Rectal smooth muscle tissue (tissue), 1 donor: ENCODE measurements at regions not wholly inside any gene's neighbourhood (a gene's known extent, or its start where the extent isn't known, plus 50 kb on each side); places are given as distances from the start of the nearest gene placed in this dataset.
"Not testable (repeated sequence)": the region's sequence is repeated elsewhere in the genome, so short reads cannot be mapped to it uniquely, and the experiment has no call there.

Experiments used
- H3K27ac ChIP-seq: one replicate; pipeline ENCODE4 v1.7.0; 2013; ENCODE audit warnings: low read depth, low read length, inconsistent platforms
- H3K27me3 ChIP-seq: one replicate; pipeline ENCODE4 v1.7.0; 2013; ENCODE audit warnings: low read length; ENCODE audit not compliant: control insufficient read depth, insufficient read depth
- H3K36me3 ChIP-seq: one replicate; pipeline ENCODE4 v1.7.0; 2013; ENCODE audit warnings: low read length; ENCODE audit not compliant: control insufficient read depth, insufficient read depth
- H3K4me1 ChIP-seq: one replicate; pipeline ENCODE4 v1.7.0; 2013; ENCODE audit warnings: low read length; ENCODE audit not compliant: control insufficient read depth, insufficient read depth
- H3K4me3 ChIP-seq: one replicate; pipeline ENCODE4 v1.7.0; 2013; ENCODE audit warnings: low read length
- H3K9ac ChIP-seq: one replicate; pipeline ENCODE4 v1.7.0; 2013; ENCODE audit warnings: low read length

DNA sequence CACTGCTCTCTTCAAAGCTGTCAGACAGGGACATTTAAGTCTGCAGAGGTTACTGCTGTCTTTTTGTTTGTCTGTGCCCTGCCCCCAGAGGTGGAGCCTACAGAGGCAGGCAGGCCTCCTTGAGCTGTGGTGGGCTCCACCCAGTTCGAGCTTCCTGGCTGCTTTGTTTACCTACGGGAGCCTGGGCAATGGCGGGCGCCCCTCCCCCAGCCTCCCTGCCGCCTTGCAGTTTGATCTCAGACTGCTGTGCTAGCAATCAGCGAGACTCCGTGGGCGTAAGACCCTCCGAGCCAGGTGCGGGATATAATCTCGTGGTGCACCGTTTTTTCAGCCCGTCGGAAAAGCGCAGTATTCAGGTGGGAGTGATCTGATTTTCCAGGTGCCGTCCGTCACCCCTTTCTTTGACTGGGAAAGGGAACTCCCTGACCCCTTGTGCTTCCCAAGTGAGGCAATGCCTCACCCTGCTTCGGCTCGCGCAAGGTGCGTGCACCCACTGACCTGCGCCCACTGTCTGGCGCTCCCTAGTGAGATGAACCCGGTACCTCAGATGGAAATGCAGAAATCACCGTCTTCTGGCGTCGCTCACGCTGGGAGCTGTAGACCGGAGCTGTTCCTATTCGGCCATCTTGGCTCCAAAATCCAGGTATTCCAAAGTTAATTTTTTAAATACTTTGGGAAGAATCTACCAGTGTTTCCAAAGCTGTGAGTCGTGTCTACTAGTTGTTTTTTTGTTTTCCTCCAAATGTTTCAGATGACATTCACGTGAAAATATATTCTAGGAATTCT is 448.5 kb upstream of the FOXG1 start:
- H3K36me3 ChIP-seq, H3K4me1 ChIP-seq, H3K27ac ChIP-seq, H3K27me3 ChIP-seq, H3K4me3 ChIP-seq, H3K9ac ChIP-seq: not testable (repeated sequence)

DNA sequence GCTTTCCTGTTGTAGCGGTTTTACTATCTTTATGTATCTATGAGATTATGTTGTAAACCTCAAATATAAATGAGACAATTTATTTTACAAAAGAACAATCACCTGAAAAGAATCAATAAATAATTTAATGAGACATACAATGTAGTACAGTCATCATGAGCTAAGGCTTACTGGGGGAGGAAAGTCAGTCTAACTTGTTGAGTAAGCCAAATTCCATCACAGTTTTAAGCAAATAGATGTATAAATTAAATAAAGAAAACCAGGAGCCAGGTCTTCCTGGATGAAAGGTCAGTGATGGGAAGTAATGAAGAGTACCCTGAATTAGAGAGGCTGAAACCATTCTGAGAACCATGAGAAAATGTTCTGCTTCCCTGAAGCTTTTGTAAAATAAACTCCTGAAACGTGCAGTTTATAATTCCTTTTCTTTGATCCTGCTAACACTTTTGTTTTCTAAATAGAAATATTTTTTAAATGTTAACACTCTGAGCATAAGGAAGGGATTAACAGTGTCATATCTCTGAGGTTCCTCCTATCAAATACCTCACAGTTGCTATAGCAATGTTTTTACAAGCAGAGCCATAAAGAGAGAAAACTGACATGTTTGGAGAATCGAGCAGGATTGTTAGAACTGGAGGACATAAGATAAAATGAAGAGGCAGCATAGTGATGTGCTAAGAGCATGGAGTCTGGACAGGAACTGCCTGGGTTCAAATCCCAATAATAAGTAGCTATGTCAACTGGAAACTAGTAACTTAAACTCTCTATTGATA is 444.9 kb upstream of the FOXG1 start:
- H3K36me3 ChIP-seq = no peaks in the 10 kb centered on the region
- no peak overlapping the region for H3K27ac ChIP-seq
- no peak overlapping the region for H3K4me3 ChIP-seq
- no peaks in the 10 kb centered on the region for H3K27me3 ChIP-seq
- H3K9ac ChIP-seq = no peak overlapping the region
- no peaks in the 10 kb centered on the region for H3K4me1 ChIP-seq

DNA sequence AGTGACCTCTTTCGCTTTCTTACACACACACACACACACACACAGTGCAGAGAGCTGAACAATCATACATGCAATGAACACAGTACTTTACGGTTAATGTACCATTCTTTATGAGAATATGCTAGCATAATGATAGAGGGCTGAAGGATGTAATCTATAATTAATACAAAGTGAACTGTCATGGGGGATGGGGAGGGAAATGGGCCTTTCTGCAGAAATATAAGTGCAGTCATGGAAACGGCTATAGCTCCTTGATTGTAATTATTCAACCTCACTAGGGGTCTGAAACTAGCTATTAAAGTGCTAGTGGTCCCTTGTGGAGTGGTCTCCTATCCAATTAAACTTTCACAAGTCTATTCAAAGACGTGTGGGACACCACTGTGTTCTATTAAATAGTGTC is 443.2 kb upstream of the FOXG1 start:
- H3K27me3 ChIP-seq = no peaks in the 10 kb centered on the region
- H3K4me1 ChIP-seq = no peaks in the 10 kb centered on the region
- no peak overlapping the region for H3K4me3 ChIP-seq
- no peak overlapping the region for H3K9ac ChIP-seq
- H3K27ac ChIP-seq = no peak overlapping the region
- H3K36me3 ChIP-seq = no peaks in the 10 kb centered on the region

DNA sequence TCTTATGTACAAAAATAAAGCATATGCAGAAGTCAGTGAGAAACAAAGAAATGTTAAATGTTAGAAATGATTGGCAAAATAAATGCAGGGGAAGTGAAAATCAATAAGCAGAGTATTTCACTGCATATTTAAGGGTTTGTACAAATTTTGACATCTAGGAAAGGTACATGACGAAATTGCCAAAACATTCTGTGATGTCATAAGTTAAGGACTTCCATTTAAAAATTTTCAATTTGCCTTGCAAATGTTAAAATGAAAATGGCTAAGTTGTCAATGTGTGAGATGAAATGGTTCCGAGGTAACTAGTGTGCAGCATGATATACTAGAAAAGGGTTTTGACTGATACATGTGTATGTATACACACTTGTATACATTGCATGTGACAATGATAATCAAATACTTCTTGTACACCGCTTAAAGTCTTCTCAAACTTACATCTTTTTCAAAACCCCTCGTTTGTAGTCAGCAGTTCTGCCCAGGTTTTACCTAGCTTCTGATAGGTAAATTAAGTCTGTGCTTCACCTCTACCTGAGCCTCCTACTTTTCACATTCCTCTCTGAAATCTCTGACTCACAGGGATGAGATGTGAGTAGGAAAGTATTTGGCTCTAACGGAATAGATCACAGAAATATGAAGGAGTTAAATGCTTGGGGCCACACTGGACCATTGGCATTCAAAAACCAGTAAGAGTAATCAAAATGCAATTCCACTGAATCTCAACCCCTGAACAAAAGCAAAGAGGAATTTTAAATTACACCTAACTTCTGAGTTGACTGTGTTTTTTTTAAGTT is 442.4 kb upstream of the FOXG1 start:
- H3K27me3 ChIP-seq = no peaks in the 10 kb centered on the region
- no peaks in the 10 kb centered on the region for H3K36me3 ChIP-seq
- no peaks in the 10 kb centered on the region for H3K4me1 ChIP-seq
- no peak overlapping the region for H3K9ac ChIP-seq
- no peak overlapping the region for H3K27ac ChIP-seq
- no peak overlapping the region for H3K4me3 ChIP-seq

DNA sequence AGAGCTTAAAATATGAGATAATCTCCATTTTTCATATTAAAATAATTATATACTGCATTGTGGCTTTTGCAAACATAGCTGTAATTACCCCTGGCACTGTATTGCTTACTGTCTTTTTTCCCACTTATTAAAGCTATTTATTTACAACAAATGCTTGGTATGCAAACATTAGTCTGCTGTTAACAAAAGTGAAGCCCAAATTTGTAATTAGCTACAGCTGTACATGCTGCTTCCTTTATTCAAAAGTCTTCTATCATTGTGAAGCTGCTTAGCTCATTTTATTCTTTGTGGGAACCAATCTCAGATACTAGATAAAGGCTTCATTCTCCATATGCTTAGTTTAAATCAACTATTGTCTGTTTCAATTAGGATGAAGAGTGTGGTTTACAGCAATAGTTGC is 425.8 kb upstream of the FOXG1 start:
- Histone ChIP-seq H3K27me3 (no peaks in the 10 kb centered on the region), H3K36me3 (no peaks in the 10 kb centered on the region), H3K9ac (no peak overlapping the region), H3K4me3 (no peak overlapping the region), H3K27ac (no peak overlapping the region), H3K4me1 (no peaks in the 10 kb centered on the region)

DNA sequence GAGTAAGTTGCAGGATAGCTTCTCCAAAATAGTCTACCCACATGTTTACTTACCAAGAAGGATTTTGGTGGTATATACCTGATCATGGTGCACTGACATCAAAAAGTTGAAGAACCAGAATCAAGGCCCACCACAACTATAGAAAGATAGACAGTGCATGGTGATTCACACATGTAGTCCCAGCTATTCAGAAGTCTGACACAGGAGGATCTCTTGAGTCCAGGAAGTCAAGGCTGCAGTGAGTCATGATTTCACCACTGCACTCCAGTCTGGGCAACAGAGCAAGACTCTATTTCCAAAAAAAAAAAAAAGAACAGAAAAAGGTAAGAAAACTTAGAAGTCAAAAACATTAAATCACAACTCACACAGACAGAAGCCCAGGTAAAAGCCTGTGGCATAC is 422.2 kb upstream of the FOXG1 start:
- Histone ChIP-seq H3K9ac (no peak overlapping the region), H3K36me3 (no peaks in the 10 kb centered on the region), H3K4me1 (no peaks in the 10 kb centered on the region), H3K27ac (no peak overlapping the region), H3K27me3 (no peaks in the 10 kb centered on the region), H3K4me3 (no peak overlapping the region)

DNA sequence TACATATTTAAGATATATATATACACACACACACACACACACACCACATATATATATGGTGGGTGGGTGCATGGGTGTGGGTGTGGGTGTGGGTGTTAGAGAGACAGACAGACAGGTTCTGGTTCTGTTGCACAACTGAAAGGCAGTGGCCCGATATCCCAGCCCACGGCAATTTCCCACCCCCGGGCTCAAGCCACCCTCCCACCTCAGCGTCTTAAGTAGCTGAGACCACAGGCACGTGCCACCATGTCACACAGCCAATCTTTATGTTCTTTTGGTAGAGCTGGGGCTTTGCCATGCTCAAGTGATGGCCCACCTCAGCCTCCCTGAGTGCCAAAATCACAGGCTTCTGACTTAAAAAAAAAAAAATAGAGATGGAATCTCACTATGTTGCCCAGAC is 417.8 kb upstream of the FOXG1 start:
- Histone ChIP-seq H3K27me3 (no peaks in the 10 kb centered on the region), H3K27ac (no peak overlapping the region)

DNA sequence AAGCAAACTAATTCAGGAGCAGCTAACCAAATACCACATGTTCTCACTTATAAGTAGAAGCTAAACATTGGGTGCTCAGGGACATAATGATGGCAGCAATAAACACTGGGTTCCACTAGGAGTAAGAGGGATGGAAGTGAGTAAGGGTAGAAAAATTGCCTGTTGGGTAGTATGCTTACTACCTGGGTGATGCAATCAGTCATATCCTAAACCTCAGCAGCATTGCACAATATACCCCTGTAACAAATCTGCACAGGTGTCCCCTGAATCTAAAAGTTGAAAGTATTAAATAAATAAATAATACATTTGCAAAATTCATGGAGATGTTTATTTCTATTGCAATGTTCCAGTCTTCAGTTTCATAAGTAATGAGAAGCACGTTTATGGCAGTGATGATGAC is 409.8 kb upstream of the FOXG1 start:
- H3K4me3 ChIP-seq = no peak overlapping the region
- no peaks in the 10 kb centered on the region for H3K4me1 ChIP-seq
- no peak overlapping the region for H3K27ac ChIP-seq
- no peaks in the 10 kb centered on the region for H3K36me3 ChIP-seq
- no peaks in the 10 kb centered on the region for H3K27me3 ChIP-seq
- no peak overlapping the region for H3K9ac ChIP-seq

More for the DNA sequence above, 417.8 kb upstream of the FOXG1 start:
- Histone ChIP-seq H3K36me3 (no peaks in the 10 kb centered on the region), H3K4me3 (no peak overlapping the region), H3K4me1 (no peaks in the 10 kb centered on the region), H3K9ac (no peak overlapping the region)

DNA sequence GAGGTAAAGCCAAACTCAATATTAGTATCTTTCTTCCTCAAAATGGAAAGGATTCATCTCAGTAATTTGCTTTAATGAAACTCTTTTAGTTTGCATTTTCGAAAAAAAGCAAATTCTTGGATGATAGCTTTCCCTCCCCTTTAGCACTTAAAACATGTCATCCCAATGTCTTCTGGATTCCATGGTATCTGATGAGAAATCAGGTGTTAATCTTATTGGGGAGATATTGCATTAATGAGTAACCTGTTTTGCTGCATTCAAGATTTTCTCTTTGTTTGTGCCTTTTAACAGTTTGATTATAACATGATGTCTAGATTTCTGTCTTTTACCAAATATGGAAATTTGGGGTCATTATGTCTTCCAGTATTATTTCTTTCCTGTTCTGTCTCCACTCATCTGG is 405.1 kb upstream of the FOXG1 start:
- Histone ChIP-seq H3K4me3 (no peak overlapping the region), H3K27me3 (no peaks in the 10 kb centered on the region)

DNA sequence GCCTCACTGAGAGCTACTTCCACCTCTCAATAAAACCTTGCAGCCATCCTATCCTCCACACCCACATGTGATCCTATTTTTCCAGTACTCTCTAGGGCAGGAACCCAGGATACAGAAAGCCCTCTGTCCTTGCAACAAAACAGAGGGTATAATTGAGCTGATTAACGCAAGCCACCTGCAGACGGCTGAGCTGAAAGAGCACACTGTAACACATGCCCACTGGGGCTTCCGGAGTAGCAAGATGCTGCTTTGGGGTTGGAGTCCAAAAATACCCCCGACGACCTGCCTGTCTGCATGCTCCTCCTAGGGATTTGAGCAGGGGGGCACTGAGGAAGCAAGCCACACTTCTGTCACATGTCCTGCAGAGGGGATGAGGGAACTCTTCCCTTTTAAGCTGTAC is 401.1 kb upstream of the FOXG1 start:
- Histone ChIP-seq H3K27ac (no peak overlapping the region), H3K9ac (no peak overlapping the region), H3K36me3 (no peaks in the 10 kb centered on the region), H3K4me3 (no peak overlapping the region), H3K27me3 (no peaks in the 10 kb centered on the region), H3K4me1 (no peaks in the 10 kb centered on the region)

More for the DNA sequence above, 405.1 kb upstream of the FOXG1 start:
- Histone ChIP-seq H3K36me3 (no peaks in the 10 kb centered on the region), H3K27ac (no peak overlapping the region), H3K9ac (no peak overlapping the region), H3K4me1 (no peaks in the 10 kb centered on the region)

DNA sequence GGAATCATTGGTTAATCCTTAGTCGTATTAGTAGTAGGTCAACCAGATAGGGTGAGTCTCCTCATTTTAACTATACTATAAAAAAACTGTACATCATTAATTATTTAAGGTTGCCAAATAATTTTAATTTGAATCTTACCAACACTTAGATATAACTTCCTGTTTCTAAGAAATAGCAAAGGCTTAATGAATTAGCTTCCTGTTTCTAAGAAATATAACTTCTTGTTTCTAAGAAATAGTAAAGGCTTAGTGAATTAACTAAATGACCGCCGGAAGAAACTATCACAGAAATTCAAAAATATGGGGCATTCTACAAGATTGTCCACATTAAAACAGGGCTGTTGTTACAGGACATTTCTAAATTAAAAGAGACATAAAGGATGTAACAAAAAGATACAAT is 392.9 kb upstream of the FOXG1 start:
- Histone ChIP-seq H3K4me1 (no peaks in the 10 kb centered on the region), H3K36me3 (no peaks in the 10 kb centered on the region), H3K4me3 (no peak overlapping the region), H3K9ac (no peak overlapping the region), H3K27me3 (no peaks in the 10 kb centered on the region), H3K27ac (no peak overlapping the region)

DNA sequence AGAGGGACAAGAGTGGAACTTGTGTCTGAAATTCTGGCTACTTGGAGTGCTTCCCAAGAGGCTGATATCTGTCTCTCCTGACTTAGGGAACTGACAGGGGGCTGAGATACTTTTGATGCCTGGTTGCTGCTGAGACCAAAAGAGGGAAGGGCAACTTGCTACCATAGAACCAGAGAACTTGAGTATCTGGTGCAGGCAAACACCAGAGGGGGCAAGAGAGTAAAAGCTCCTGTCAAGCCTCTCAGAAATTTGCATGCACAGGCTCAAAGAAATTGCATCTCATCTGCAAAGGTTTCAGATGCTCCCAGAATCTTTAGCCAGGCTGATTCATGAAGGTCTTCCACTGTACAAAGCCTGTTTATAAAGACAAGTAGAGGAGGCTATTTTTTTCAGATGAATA is 391.3 kb upstream of the FOXG1 start:
- no peak overlapping the region for H3K9ac ChIP-seq
- no peak overlapping the region for H3K27ac ChIP-seq
- H3K27me3 ChIP-seq = no peaks in the 10 kb centered on the region
- no peaks in the 10 kb centered on the region for H3K4me1 ChIP-seq
- H3K4me3 ChIP-seq = no peak overlapping the region
- H3K36me3 ChIP-seq = no peaks in the 10 kb centered on the region
